Pancreas (tissue), 10 donors: ENCODE measurements at regions not wholly inside any gene's neighbourhood (a gene's known extent, or its start where the extent isn't known, plus 50 kb on each side); places are given as distances from the start of the nearest gene placed in this dataset.

ENCODE experiments used
- ATAC-seq, 4 donors: fragments of 200-7000 bp; cut with Tn5 transposase; one replicate each; pipeline versions ENCODE4 v1.8.0 to v1.9.1; 2020; ENCODE audit warnings: mild to moderate bottlenecking in 4 of 4, moderate library complexity in 4 of 4
- DNase-seq, 6 donors: peaks; one replicate each; pipeline ENCODE4 v3.0.0-alpha.2; 2020
- FAIRE-seq: peaks from 2 replicates; lab custom pipeline; 2012; peaks lifted over from hg19 to GRCh38; lab: Jason Lieb, UNC
- H3K27ac ChIP-seq, 4 donors: fragments of 200-600 bp; sonication (generic); 1 replicate in 3 of 4; 2 replicates in 1 of 4; pipeline versions ENCODE4 v1.5.0 to v1.8.0; 2020
- H3K27me3 ChIP-seq, 4 donors: fragments of 200-600 bp; one replicate each; pipeline ENCODE4 v1.8.0; 2021
- H3K36me3 ChIP-seq, 3 donors: fragments of 200-600 bp; sonication (generic) in 1 of 3; one replicate each; pipeline versions ENCODE4 v1.5.0 to v1.8.0; 2020 to 2021
- H3K4me1 ChIP-seq, 3 donors: fragments of 200-600 bp; one replicate each; pipeline ENCODE4 v1.8.0; 2021
- H3K4me3 ChIP-seq, 4 donors: fragments of 200-600 bp; sonication (generic) in 2 of 4; one replicate each; pipeline versions ENCODE4 v1.5.0 to v1.8.0; 2020 to 2021
- H3K9me3 ChIP-seq, 4 donors: fragments of 200-600 bp; one replicate each; pipeline ENCODE4 v1.8.0; 2021
- CTCF ChIP-seq, 4 donors: fragments of 200-600 bp; sonication (generic) in 3 of 4; IDR thresholded peaks; one replicate each; pipeline versions ENCODE4 v1.5.0 to v1.8.0; 2021; ENCODE audit warnings: antibody characterized with exemption in 4 of 4
- WGBS, 2 donors: extraction: QIAGEN DNeasy Blood & Tissue Kit; methylation state at CpG; one replicate each; pipeline ENCODE4 v1.1.7; 2013; 5-methylcytosine and 5-hydroxymethylcytosine counted together
- intact Hi-C, 3 donors: fragments of 100-400 bp; cut with DNase I; formaldehyde crosslinking; loops; one replicate each; pipeline versions ENCODE4 v1.11.1 to v1.14.2; 2022
- donor health status: healthy with polysubstance abuse.
- donor health status: DM: no; HTN: no; CAD: no; lungs with moderate emphysema.
- donor health status: DM: no; HTN: no; CAD: no.
- donor health status: control.
- donor health status: control.
- donor health status: Bipolar disorder and iron deficiency.
- donor health status: DM: yes; HTN: yes; CAD: no.
- donor health status: DM: no; HTN: no; CAD: no.
- donor health status: DM: no; HTN: no; CAD: no.
- donor health status: DM: yes; HTN: yes; CAD: no.

GRCh38 chr3:193008654-193009053 lies 91.0 kb upstream of the MB21D2 start:
- intact Hi-C loops: no loop called here
- Histone ChIP-seq H3K4me3 (no peak overlapping the region), H3K27ac (no peak overlapping the region), H3K4me1 (no peaks in the 10 kb centered on the region), H3K9me3 (no peaks in the 10 kb centered on the region), H3K36me3 (no peaks in the 10 kb centered on the region), H3K27me3 (no peaks in the 10 kb centered on the region)
- DNase-seq (no peak), FAIRE-seq (no peak), ATAC-seq (no peak)
- 63 to 76% methylated on average over 1 of the region's 1 CpG for WGBS, 2 donors
- no peak for TF ChIP-seq CTCF (IDR thresholded peaks at IDR 0.05)

- WGBS, 2 donors: 59 to 87% methylated on average over 2 of the region's 2 CpGs
- DNase-seq (no peak), FAIRE-seq (no peak), ATAC-seq (no peak)
- no peak overlapping the region for H3K27ac ChIP-seq
- no peak overlapping the region for H3K4me3 ChIP-seq
- H3K4me1 ChIP-seq: no peaks in the 10 kb centered on the region
- intact Hi-C loops: loop anchor here in 1 of 3 donors (10.0 kb wide), 1 partner anchor 85 kb away; no protein-coding TSS in a partner anchor
- no peaks in the 10 kb centered on the region for H3K27me3 ChIP-seq
- no peak for TF ChIP-seq CTCF (IDR thresholded peaks at IDR 0.05)
- no peaks in the 10 kb centered on the region for H3K9me3 ChIP-seq
- no peaks in the 10 kb centered on the region for H3K36me3 ChIP-seq
Measured at GRCh38 chr3:193010191-193010590, 92.5 kb upstream of the MB21D2 start.

GRCh38 chr3:193011958-193012357 lies 94.3 kb upstream of the MB21D2 start:
- TF ChIP-seq CTCF (IDR thresholded peaks at IDR 0.05): no peak
- ATAC-seq (no peak), FAIRE-seq (no peak), DNase-seq (no peak)
- 88 to 96% methylated on average over 3 of the region's 3 CpGs for WGBS, 2 donors
- peaks cover 0 to 2% (median 0%) of the 10 kb centered on the region in 3 donors for H3K4me1 ChIP-seq
- no peaks in the 10 kb centered on the region for H3K36me3 ChIP-seq
- H3K4me3 ChIP-seq: no peak overlapping the region
- intact Hi-C loops: loop anchor here in 1 of 3 donors (10.0 kb wide), 1 partner anchor 87 kb away; no protein-coding TSS in a partner anchor
- H3K9me3 ChIP-seq: no peaks in the 10 kb centered on the region
- H3K27ac ChIP-seq: no peak overlapping the region
- no peaks in the 10 kb centered on the region for H3K27me3 ChIP-seq

GRCh38 chr3:193014902-193015301 lies 97.2 kb upstream of the MB21D2 start:
- Histone ChIP-seq H3K36me3 (no peaks in the 10 kb centered on the region), H3K27me3 (no peaks in the 10 kb centered on the region), H3K27ac (no peak overlapping the region), H3K9me3 (no peaks in the 10 kb centered on the region), H3K4me1 (peaks cover 0 to 2% (median 0%) of the 10 kb centered on the region in 3 donors), H3K4me3 (no peak overlapping the region)
- TF ChIP-seq CTCF (IDR thresholded peaks at IDR 0.05): no peak
- ATAC-seq (no peak), FAIRE-seq (no peak), DNase-seq (no peak)
- intact Hi-C loops: loop anchor here in 1 of 3 donors (10.0 kb wide), 1 partner anchor 90 kb away; no protein-coding TSS in a partner anchor
- 68 to 78% methylated on average over 2 of the region's 2 CpGs for WGBS, 2 donors

GRCh38 chr3:193016437-193016901 lies 98.8 kb upstream of the MB21D2 start:
- DNase-seq: peak in 5 of 6 donors; percentile 4 to 61 (median 43)
- peak in 3 of 4 donors; percentile 25 to 60 (median 35) for ATAC-seq
- no peak for TF ChIP-seq CTCF (IDR thresholded peaks at IDR 0.05)

More at GRCh38 chr3:193016437-193016901, 98.8 kb upstream of the MB21D2 start:
- FAIRE-seq: no peak
- no peak overlapping the region for H3K4me3 ChIP-seq
- intact Hi-C loops: loop anchor here in 1 of 3 donors (10.0 kb wide), 1 partner anchor 92 kb away; no protein-coding TSS in a partner anchor
- H3K9me3 ChIP-seq: no peaks in the 10 kb centered on the region
- H3K36me3 ChIP-seq: no peaks in the 10 kb centered on the region
- no peaks in the 10 kb centered on the region for H3K27me3 ChIP-seq
- H3K4me1 ChIP-seq: peaks cover 0 to 2% (median 0%) of the 10 kb centered on the region in 3 donors
- WGBS, 2 donors: 27 to 32% methylated on average over 7 of the region's 7 CpGs
- no peak overlapping the region for H3K27ac ChIP-seq
